H1 (cell line): ENCODE measurements at regions not wholly inside any gene's neighbourhood (a gene's known extent, or its start where the extent isn't known, plus 50 kb on each side); places are given as distances from the start of the nearest gene placed in this dataset.

Experiments
- ATF3 ChIP-seq: IDR thresholded peaks from 2 replicates; pipeline ENCODE4 v1.6.1; 2011; ENCODE audit warnings: low read depth, mild to moderate bottlenecking, low read length; ENCODE audit not compliant: insufficient read depth
- CBX8 ChIP-seq: fragments of 300-800, 300-1000 bp; sonication (generic); IDR thresholded peaks from 2 replicates; pipeline ENCODE4 v1.7.1; 2016; ENCODE audit warnings: low read depth, low read length, borderline replicate concordance
- EZH2 ChIP-seq: fragments of 200-600 bp; sonication (generic); IDR thresholded peaks from 2 replicates; pipeline ENCODE4 v1.7.1; 2012; ENCODE audit warnings: low read depth, mild to moderate bottlenecking, moderate library complexity, low read length, inconsistent platforms; ENCODE audit not compliant: severe bottlenecking
- JUND ChIP-seq: IDR thresholded peaks from 2 replicates; pipeline ENCODE4 v1.6.1; 2011; ENCODE audit warnings: mild to moderate bottlenecking, improper control_type of control experiment, low read length
- KDM1A ChIP-seq: fragments of 200-600, 300-600 bp; sonication (generic); IDR thresholded peaks from 2 replicates; pipeline ENCODE4 v1.7.1; 2016; ENCODE audit warnings: mild to moderate bottlenecking, low read length, borderline replicate concordance
- MAX ChIP-seq: IDR thresholded peaks from 2 replicates; pipeline ENCODE4 v1.6.1; 2012; ENCODE audit warnings: inconsistent platforms
- POLR2A ChIP-seq, 2 experiments: IDR thresholded peaks; 1 replicate in 1 of 2; 2 replicates in 1 of 2; pipeline ENCODE4 v1.6.1; 2011; ENCODE audit warnings: low read depth in 2 of 2, low read length in 2 of 2, mild to moderate bottlenecking in 2 of 2; ENCODE audit errors: control extremely low read depth in 1 of 2
- POLR2AphosphoS5 ChIP-seq: IDR thresholded peaks from 2 replicates; pipeline ENCODE4 v1.6.1; 2011; ENCODE audit warnings: low read depth, low read length
- TAF1 ChIP-seq: IDR thresholded peaks from 2 replicates; pipeline ENCODE4 v1.6.1; 2011; ENCODE audit warnings: mild to moderate bottlenecking, low read depth, low read length
- TCF12 ChIP-seq: IDR thresholded peaks from 2 replicates; pipeline ENCODE4 v1.6.1; 2011; ENCODE audit warnings: low read depth, mild to moderate bottlenecking, low read length
- ZNF274 ChIP-seq: IDR thresholded peaks from 2 replicates; pipeline ENCODE4 v1.7.0; 2012; ENCODE audit warnings: low read length, borderline replicate concordance; ENCODE audit errors: extremely low read depth
- TF ChIP-seq, protein P1 (sequence below): IDR thresholded peaks from 2 replicates; pipeline ENCODE4 v1.6.1; 2012; ENCODE audit warnings: low read length, inconsistent platforms

DNA sequence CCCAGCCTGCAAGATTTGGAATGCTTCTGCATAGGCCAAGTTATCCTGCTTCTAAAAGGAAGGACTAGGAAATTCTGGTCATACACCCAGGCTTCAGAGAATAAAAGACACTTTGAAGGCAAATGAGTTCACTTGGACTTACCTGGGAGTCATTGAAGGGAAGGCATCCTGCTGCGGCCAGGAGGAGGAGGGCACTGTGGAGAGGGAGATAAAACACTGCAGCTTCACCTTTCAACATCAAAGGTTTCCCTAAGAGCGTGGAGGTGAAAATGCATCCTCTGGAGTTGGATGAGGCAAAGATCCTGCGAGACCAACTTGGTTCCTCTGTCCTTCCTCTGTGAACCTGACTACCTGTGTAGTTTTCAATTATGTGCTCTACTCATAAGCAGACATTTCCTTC lies 79.5 kb upstream of the RIOK3 start:
- TF ChIP-seq EZH2 (no peak), POLR2A (IDR thresholded peaks at IDR 0.05; ENCODE audit: control extremely low read depth in 1 of 2, low read depth in 2 of 2, low read length in 2 of 2) (no peak), JUND (no peak), ATF3 (no peak), KDM1A (no peak), CBX8 (no peak), MAX (no peak), POLR2AphosphoS5 (no peak), ZNF274 (no peak), TCF12 (no peak), TAF1 (no peak)
- TF ChIP-seq, protein P1, sequence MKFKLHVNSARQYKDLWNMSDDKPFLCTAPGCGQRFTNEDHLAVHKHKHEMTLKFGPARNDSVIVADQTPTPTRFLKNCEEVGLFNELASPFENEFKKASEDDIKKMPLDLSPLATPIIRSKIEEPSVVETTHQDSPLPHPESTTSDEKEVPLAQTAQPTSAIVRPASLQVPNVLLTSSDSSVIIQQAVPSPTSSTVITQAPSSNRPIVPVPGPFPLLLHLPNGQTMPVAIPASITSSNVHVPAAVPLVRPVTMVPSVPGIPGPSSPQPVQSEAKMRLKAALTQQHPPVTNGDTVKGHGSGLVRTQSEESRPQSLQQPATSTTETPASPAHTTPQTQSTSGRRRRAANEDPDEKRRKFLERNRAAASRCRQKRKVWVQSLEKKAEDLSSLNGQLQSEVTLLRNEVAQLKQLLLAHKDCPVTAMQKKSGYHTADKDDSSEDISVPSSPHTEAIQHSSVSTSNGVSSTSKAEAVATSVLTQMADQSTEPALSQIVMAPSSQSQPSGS, result no peak
